Mucosa of descending colon (tissue), 3 donors: ENCODE measurements at regions not wholly inside any gene's neighbourhood (a gene's known extent, or its start where the extent isn't known, plus 50 kb on each side); places are given as distances from the start of the nearest gene placed in this dataset.

ENCODE experiments used
- ATAC-seq: fragments of 200-7000 bp; cut with Tn5 transposase; one replicate; pipeline ENCODE4 v1.9.1; 2020; ENCODE audit warnings: mild to moderate bottlenecking, moderate library complexity
- DNase-seq, 3 donors: peaks; one replicate each; pipeline ENCODE4 v3.0.0-alpha.2; 2020
- H3K36me3 ChIP-seq: fragments of 200-600 bp; one replicate; pipeline ENCODE4 v1.8.0; 2021; ENCODE audit warnings: low read depth, mild to moderate bottlenecking
- H3K4me1 ChIP-seq: fragments of 200-600 bp; one replicate; pipeline ENCODE4 v1.8.0; 2021; ENCODE audit warnings: low read depth, mild to moderate bottlenecking
- H3K4me3 ChIP-seq: fragments of 200-600 bp; one replicate; pipeline ENCODE4 v1.8.0; 2021; ENCODE audit warnings: mild to moderate bottlenecking
- H3K9me3 ChIP-seq: fragments of 200-600 bp; one replicate; pipeline ENCODE4 v1.8.0; 2021; ENCODE audit warnings: mild to moderate bottlenecking
- CTCF ChIP-seq: fragments of 200-600 bp; IDR thresholded peaks from one replicate; pipeline ENCODE4 v1.8.0; 2022; ENCODE audit warnings: antibody characterized with exemption, mild to moderate bottlenecking
- intact Hi-C, 2 donors: fragments of 100-400 bp; cut with DNase I in 1 of 2; cut with micrococcal nuclease in 1 of 2; formaldehyde crosslinking; loops; one replicate each; pipeline versions ENCODE4 v1.11.0 to v1.11.1; 2022; cut with DNase I, micrococcal nuclease
- donor health status: DM: no; HTN: no; CAD: no; lungs with moderate emphysema.
- donor health status: DM: no; HTN: no; CAD: no.
- donor health status: DM: no; HTN: yes; CAD: no.

DNA sequence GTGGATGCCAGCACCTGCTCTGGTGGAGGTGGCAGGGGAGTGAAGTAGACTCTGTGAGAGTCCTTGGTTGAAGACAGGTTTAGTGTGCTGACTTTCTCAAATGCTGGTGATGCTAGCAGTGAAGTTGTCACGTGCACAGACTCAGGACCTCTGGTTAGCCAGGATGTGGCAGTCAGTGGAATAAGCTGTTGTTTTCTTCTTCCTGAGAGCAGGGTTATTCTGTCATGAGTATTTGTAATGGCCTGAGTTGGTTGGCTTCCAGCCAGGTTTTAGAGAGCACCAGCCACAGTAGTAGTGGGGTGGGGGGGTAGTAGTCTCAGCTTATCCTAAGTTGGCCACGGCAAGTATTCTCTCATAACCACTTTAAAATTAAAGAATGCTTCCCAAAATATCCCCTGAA is 169.7 kb upstream of the FOXN2 start:
- intact Hi-C loops = no loop called here
- ATAC-seq = no peak
- H3K4me1 ChIP-seq = no peaks in the 10 kb centered on the region
- no peak for DNase-seq
- H3K4me3 ChIP-seq = no peak overlapping the region
- TF ChIP-seq CTCF = no peak
- H3K9me3 ChIP-seq = no peaks in the 10 kb centered on the region
- H3K36me3 ChIP-seq = no peaks in the 10 kb centered on the region

DNA sequence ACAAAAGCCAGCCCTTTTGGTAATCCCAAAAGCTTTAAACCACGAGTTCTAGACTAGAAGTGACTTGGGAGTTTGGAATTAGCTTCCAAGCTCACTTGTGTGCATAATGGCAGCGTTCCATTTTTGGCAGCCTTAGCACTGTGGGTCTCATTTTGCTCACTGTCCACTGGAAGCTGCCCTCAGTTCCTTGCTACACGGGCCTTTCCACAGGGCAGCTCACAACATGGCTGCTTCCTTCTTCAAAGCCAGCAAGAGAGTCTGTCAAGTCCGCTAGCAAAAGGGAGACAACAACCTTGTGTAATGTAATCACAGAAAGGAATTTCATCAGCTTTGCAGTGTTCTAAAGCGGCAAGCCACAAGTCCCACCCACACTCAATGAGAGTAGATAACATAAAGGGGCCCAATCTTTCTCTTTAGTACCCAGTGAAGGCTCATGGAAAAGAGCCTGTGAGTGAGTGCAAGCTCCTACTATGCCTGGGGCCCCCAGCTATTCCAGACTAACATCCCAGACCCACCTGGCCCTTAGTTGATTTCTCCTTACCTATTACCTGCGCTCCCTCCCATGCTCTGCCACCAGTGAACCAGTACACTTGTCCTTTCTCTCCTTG is 168.5 kb upstream of the FOXN2 start:
- Histone ChIP-seq H3K4me1 (no peaks in the 10 kb centered on the region), H3K9me3 (no peaks in the 10 kb centered on the region), H3K36me3 (no peaks in the 10 kb centered on the region), H3K4me3 (no peak overlapping the region)
- intact Hi-C loops = no loop called here
- TF ChIP-seq CTCF = no peak
- no peak for DNase-seq
- ATAC-seq = no peak

DNA sequence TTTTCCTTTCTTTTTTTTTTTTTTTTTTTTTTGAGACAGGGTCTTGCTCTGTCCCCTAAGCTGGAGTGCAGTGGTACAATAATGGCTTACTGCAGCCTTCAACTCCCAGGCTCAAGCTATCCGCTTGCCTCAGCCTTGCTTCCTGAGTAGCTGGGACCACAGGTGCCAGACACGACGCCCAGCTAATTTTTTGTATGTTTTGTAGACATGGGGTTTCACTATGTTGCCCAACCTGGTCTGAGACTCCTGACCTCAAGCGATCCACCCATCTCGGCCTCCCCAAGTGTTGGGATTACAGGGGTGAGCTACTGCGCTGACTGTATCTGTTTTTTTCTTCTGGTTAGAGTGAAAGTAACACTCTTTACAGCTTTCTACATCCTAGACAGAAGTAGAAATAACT is 167.9 kb upstream of the FOXN2 start:
- ATAC-seq = no peak
- Histone ChIP-seq H3K4me3 (no peak overlapping the region), H3K36me3 (no peaks in the 10 kb centered on the region), H3K4me1 (no peaks in the 10 kb centered on the region), H3K9me3 (no peaks in the 10 kb centered on the region)
- DNase-seq = no peak
- intact Hi-C loops = no loop called here
- TF ChIP-seq CTCF = no peak

DNA sequence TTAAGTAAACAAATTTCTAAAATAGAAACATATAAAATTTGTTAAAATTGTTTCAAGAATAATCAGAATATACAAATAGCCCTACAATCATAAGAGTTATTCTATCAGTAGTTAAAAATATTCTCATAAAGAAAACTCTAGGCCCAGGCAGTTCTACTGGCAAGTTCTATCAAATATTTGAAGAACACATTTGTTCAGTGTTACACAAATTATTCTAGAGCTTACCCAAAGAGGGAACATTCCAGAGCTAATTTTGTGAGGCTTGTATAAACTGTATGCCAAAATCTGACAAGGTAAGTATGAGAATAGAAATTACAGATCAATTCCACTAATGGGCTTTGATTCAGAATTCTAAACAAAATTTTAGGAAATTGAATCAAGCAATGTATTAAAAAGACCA is 166.8 kb upstream of the FOXN2 start:
- no peaks in the 10 kb centered on the region for H3K4me1 ChIP-seq
- no peak for ATAC-seq
- no peaks in the 10 kb centered on the region for H3K9me3 ChIP-seq
- DNase-seq = no peak
- intact Hi-C loops = no loop called here
- no peak for TF ChIP-seq CTCF
- no peak overlapping the region for H3K4me3 ChIP-seq
- H3K36me3 ChIP-seq = no peaks in the 10 kb centered on the region

- TF ChIP-seq CTCF = no peak
- intact Hi-C loops = no loop called here
Observed at GRCh38 chr2:48148841-48149430, 165.5 kb upstream of the FOXN2 start.

DNA sequence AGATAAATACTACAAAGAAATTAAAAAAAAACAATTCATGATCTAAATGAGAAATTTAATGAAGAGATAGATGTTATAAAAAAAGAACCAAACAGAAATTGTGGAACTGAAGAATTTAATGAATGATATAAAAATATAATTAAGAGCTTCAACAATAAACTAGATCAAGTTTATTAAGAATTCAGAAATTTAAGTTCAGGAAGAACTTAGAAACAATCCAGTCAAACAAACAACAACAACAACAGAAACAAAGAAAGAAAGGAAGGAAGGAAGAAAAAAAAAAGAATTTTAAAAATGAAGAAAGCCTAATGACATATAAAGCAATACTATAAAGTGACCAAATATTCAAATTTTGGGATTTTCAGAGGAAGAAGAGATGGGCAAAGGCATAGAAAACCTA is 157.3 kb upstream of the FOXN2 start:
- DNase-seq = no peak
- no peak for TF ChIP-seq CTCF
- intact Hi-C loops = no loop called here
- no peak overlapping the region for H3K4me3 ChIP-seq
- peaks cover 9% of the 10 kb centered on the region for H3K9me3 ChIP-seq
- ATAC-seq = no peak
- H3K4me1 ChIP-seq = no peaks in the 10 kb centered on the region
- H3K36me3 ChIP-seq = no peaks in the 10 kb centered on the region

More at GRCh38 chr2:48148841-48149430, 165.5 kb upstream of the FOXN2 start:
- H3K36me3 ChIP-seq = no peaks in the 10 kb centered on the region
- H3K4me1 ChIP-seq = no peaks in the 10 kb centered on the region
- no peak overlapping the region for H3K4me3 ChIP-seq
- ATAC-seq (no peak), DNase-seq (no peak)
- no peaks in the 10 kb centered on the region for H3K9me3 ChIP-seq
